VCaP (cell line): ENCODE measurements at regions not wholly inside any gene's neighbourhood (a gene's known extent, or its start where the extent isn't known, plus 50 kb on each side); places are given as distances from the start of the nearest gene placed in this dataset.
A peak's percentile ranks its signal among the peaks of the same experiment; 100 is the strongest.

Experiments used
- H3K27ac ChIP-seq: fragments of 450-650 bp; 2 replicates; pipeline ENCODE4 v1.5.1; 2017
- TF ChIP-seq, protein P1 (sequence below): fragments of 450-650 bp; conservative IDR thresholded peaks from 2 replicates; pipeline ENCODE4 v1.5.1; 2017; ENCODE audit warnings: mild to moderate bottlenecking, moderate library complexity

GRCh38 chr3:164453714-164454113 lies 624.6 kb downstream of the SI start:
- TF ChIP-seq, protein P1, sequence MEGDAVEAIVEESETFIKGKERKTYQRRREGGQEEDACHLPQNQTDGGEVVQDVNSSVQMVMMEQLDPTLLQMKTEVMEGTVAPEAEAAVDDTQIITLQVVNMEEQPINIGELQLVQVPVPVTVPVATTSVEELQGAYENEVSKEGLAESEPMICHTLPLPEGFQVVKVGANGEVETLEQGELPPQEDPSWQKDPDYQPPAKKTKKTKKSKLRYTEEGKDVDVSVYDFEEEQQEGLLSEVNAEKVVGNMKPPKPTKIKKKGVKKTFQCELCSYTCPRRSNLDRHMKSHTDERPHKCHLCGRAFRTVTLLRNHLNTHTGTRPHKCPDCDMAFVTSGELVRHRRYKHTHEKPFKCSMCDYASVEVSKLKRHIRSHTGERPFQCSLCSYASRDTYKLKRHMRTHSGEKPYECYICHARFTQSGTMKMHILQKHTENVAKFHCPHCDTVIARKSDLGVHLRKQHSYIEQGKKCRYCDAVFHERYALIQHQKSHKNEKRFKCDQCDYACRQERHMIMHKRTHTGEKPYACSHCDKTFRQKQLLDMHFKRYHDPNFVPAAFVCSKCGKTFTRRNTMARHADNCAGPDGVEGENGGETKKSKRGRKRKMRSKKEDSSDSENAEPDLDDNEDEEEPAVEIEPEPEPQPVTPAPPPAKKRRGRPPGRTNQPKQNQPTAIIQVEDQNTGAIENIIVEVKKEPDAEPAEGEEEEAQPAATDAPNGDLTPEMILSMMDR: no peak
- H3K27ac ChIP-seq: no peak overlapping the region

DNA sequence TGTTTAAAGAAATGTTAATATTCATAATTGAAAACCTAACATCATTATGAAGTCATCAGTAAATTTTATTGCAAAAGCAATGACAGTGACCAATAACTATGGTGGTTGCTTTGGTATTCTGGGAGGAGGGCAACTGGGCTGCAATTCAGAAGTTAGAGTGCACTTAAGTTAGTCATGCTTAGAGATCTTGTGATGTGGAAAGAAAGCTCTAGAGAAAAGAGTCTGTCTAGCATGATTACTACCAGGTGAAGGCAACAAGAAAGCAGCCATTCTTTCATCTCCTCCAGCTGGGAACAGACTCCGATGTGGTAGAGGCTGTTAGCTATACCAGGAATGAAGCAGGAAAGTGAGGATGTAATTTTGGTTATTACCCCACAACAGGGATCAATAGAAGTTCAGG lies 625.6 kb downstream of the SI start:
- TF ChIP-seq, protein P1: no peak
- no peak overlapping the region for H3K27ac ChIP-seq

- TF ChIP-seq, protein P1: no peak
- H3K27ac ChIP-seq: no peak overlapping the region
These were observed 627.0 kb downstream of the SI start for GRCh38 chr3:164451072-164451910.

DNA sequence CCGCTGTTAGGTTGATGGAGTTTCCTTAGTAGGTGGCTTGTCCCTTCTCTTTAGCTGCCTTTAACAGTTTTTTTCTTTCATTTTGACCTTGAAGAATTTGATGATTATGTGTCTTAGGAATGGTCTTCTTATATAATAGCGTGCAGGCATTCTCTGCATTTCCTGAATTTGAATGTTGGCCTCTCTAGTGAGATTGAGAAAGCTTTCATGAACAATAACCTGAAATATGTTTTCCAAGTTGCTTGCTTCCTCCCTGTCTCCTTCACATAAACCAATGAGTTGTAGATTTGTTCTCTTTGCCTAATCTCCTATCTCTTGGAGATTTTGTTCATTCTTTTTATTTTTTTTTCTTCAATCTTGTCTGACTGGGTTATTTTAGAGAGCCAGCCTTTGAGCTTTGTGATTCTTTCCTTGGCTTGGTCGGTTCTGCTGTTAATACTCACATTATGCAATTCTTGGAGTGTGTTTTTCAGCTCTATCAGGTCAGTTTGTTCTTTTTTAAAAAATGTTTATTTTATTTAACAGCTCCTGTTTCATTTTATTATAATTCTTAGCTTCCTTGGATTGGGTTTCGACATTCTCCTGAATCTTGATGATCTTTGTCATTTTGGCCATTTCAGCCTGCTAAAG lies 627.9 kb downstream of the SI start:
- no peak overlapping the region for H3K27ac ChIP-seq
- TF ChIP-seq, protein P1: no peak

- TF ChIP-seq, protein P1: peak; percentile 44
- peak overlapping the region; percentile 76 for H3K27ac ChIP-seq
These were observed 659.1 kb downstream of the SI start for GRCh38 chr3:164419220-164419619.

DNA sequence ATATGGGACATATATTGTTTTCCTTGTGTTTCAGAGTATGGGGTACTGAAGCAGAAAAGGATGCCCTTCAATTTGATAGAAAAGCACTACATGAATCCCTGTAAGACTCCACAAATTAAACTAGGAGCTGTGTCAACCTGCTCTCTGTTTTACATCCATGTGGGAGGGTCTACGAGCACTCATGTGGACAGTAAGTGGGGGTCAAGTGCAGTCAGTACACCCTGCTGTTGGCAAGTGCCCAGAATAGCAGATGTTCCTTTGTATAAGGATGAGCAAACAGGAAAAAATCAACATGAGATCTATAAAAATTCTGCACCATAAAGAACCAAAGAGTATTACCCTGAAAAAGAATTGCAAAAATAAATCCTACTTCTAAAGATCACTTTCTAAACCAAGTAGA lies 659.9 kb downstream of the SI start:
- TF ChIP-seq, protein P1: no peak

GRCh38 chr3:164417955-164418354 lies 660.3 kb downstream of the SI start:
- TF ChIP-seq, protein P1: no peak
- peak overlapping the region; percentile 76 for H3K27ac ChIP-seq

More for the DNA sequence above, 659.9 kb downstream of the SI start:
- peak overlapping the region; percentile 76 for H3K27ac ChIP-seq
